Epithelial cell of esophagus (primary cell): ENCODE measurements at regions not wholly inside any gene's neighbourhood (a gene's known extent, or its start where the extent isn't known, plus 50 kb on each side); places are given as distances from the start of the nearest gene placed in this dataset.

ENCODE experiments used
- DNase-seq: peaks from one replicate; pipeline ENCODE4 v3.0.0; 2010; ENCODE audit warnings: low read depth
- H3K4me3 ChIP-seq: 2 replicates; pipeline ENCODE4 v1.5.1; 2011; ENCODE audit warnings: mild to moderate bottlenecking, low read length, control low read depth
- CTCF ChIP-seq: IDR thresholded peaks from 2 replicates; pipeline ENCODE4 v1.5.1; 2011; ENCODE audit warnings: low read depth, mild to moderate bottlenecking, low read length, control low read depth, inconsistent platforms; ENCODE audit not compliant: insufficient read depth; ENCODE audit errors: missing control alignments

DNA sequence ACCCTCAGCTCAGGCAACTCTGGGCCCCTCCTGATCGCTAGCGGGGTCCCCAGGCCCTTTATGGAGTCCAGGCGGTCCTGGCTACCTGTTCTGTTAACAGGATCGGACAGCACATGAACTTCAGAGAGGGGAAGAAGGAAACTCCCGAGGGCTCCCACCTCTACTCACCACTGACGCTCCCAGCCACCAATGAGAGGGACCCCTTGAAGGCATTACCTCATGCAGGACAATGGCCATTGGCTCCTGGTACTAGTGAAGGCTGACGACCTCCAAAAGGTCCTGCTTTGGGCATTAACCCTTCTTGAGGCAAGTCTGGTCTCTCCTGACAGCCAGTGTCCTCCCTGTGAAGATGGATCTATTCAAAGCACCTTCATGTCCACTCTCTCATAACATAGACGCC lies 71.5 kb upstream of the LMO1 start:
- H3K4me3 ChIP-seq, result no peak overlapping the region
- DNase-seq, result no peak
- TF ChIP-seq CTCF, result no peak

- TF ChIP-seq CTCF, result no peak
- DNase-seq, result peak; percentile 56
- H3K4me3 ChIP-seq, result no peak overlapping the region
Measured at GRCh38 chr11:8333811-8334401, 70.2 kb upstream of the LMO1 start.

- no peak for TF ChIP-seq CTCF
- no peak overlapping the region for H3K4me3 ChIP-seq
- DNase-seq, result no peak
Measured at GRCh38 chr11:8333376-8333775, 69.7 kb upstream of the LMO1 start.

DNA sequence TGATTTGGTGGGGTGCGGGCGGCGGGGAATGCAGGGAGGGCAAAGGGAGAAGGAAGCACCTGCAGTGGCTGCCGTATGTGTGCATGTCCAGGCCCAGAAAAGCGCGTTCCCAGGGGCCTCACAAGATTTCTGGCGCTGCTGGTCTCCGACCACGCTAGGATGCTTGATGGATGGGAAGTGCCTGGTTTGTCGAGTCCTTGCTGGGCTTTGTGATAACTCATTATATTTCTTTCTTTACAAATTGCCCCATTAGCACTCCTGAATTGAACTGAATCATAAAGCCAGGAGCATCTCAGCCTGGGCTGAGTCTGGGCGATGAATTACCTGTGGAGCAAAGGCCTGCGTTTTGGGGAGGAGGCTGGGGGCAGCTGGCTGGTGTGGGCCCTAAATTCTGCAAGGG lies 69.2 kb upstream of the LMO1 start:
- H3K4me3 ChIP-seq, result no peak overlapping the region
- DNase-seq, result no peak
- TF ChIP-seq CTCF, result no peak

DNA sequence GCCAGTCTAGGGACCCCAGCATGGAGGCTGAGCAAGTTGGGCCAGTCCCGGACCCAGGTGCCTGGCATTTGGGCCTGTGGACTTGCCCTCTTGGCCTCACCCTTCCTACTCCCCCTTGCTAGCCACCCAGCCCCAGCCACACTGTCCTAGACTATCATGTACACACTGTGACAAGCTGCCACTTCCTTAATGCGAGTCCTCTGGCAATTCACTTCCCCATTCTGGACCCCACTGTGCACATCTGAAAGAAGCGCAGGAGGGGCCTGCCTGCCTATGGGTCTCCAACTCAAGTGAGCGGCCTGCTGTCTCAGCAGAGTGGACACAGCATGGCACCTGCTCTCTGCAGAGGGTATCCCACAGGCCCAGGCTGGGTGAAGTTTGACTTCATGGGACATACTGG lies 68.5 kb upstream of the LMO1 start:
- no peak overlapping the region for H3K4me3 ChIP-seq
- no peak for DNase-seq
- no peak for TF ChIP-seq CTCF

GRCh38 chr11:8331767-8332166 lies 68.1 kb upstream of the LMO1 start:
- no peak overlapping the region for H3K4me3 ChIP-seq
- DNase-seq, result no peak
- TF ChIP-seq CTCF, result no peak

DNA sequence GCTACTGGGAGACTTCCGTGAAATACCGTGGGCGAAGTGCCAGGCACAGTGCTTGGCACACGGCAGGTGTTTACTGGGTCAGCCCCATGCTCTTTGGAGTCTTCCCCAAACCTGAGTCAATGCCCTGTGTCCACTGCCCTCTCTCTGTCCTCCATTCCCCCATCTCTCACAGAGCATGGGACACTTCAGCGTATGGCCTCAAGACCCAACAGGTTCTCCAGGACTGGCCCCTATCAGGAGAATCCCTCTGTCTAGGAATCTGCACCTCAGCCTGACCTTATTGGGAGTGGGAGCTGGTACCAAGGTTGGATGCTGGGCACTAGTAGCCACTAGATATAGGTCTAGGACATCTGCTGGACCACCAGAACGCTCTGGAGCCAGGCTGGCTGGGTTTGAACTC lies 67.2 kb upstream of the LMO1 start:
- TF ChIP-seq CTCF, result no peak
- DNase-seq, result no peak
- H3K4me3 ChIP-seq, result no peak overlapping the region
